ENCODE measurements at regions not wholly inside any gene's neighbourhood (a gene's known extent, or its start where the extent isn't known, plus 50 kb on each side); places are given as distances from the start of the nearest gene placed in this dataset.

DNA sequence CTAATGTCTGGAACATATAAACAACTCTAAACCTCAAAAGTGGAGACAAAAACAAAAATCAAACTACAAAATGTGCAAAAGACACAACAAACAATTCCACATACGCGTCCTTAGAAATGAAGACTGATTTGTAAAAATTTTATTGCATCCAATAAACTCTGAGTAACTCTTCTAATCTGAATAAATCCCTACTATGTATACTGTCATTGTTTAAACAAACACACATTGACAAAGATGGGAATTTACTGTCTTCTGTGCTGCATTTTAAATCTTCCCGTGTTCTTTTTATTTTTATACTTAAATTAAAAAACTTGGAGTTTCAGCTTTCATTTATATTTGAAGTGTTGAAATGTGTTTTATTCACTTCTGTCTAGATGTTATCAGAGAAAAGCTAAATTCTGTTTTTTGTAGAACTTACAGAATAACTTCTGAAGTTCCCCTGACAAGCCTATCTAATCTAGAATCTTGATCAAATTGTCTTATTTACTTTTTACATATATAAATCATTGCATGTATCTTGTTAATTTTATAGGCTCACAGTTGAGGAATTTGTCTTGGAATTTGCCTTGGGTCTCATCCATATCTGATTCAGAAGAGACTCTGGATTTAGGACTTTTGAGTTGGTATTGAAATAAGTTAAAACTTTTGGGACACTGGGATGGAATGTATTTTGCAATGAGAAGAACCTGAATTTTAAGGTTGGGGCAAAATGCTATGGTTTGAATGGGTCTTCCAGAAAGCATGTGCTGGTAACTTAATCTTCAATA, 2064.4 kb upstream of the C9orf72 start:
- Histone ChIP-seq H3K4me1 (ENCODE audit: control insufficient read depth, insufficient read depth, low read length) (no peaks in the 10 kb centered on the region), H3K4me3 (ENCODE audit: low read depth in 2 of 2, low read length in 2 of 2) (no peak overlapping the region), H3K27me3 (ENCODE audit: control insufficient read depth, insufficient read depth, low read length) (no peaks in the 10 kb centered on the region), H3K9me3 (ENCODE audit: control insufficient read depth, insufficient read depth, low read depth, low read length) (no peaks in the 10 kb centered on the region), H3K27ac (ENCODE audit: low read length) (no peak overlapping the region), H3K36me3 (ENCODE audit: control insufficient read depth, insufficient read depth, low read length) (no peaks in the 10 kb centered on the region)
- BruUV-seq (replicated peaks), result no TSS peak
- intact Hi-C loops (cut with micrococcal nuclease; ENCODE audit: unreplicated experiment), result no loop called here
- ATAC-seq (no peak), DNase-seq (ENCODE audit: low read depth, low spot score) (no peak)
- in situ Hi-C loops (cut with HindIII; ENCODE audit: low pct_unique_long_range_greater_than_20kb, low sequenced_read_pairs), result no loop called here
- POLR2A ChIA-PET, result interaction anchor here (0.6 kb wide), 1 partner anchor 233 kb away, joined by 3 read pairs; no protein-coding TSS in a partner anchor
- TF ChIP-seq SIN3A (IDR thresholded peaks at IDR 0.05; ENCODE audit: borderline replicate concordance, insufficient read depth, low read depth, low read length) (no peak), POLR2AphosphoS5 (IDR thresholded peaks at IDR 0.05; ENCODE audit: low read depth, low read length) (no peak), CTCF (IDR thresholded peaks at IDR 0.05) (no peak), TCF7L2 (IDR thresholded peaks at IDR 0.05; ENCODE audit: low read depth, low read length) (no peak)
- TF ChIP-seq, protein P1, sequence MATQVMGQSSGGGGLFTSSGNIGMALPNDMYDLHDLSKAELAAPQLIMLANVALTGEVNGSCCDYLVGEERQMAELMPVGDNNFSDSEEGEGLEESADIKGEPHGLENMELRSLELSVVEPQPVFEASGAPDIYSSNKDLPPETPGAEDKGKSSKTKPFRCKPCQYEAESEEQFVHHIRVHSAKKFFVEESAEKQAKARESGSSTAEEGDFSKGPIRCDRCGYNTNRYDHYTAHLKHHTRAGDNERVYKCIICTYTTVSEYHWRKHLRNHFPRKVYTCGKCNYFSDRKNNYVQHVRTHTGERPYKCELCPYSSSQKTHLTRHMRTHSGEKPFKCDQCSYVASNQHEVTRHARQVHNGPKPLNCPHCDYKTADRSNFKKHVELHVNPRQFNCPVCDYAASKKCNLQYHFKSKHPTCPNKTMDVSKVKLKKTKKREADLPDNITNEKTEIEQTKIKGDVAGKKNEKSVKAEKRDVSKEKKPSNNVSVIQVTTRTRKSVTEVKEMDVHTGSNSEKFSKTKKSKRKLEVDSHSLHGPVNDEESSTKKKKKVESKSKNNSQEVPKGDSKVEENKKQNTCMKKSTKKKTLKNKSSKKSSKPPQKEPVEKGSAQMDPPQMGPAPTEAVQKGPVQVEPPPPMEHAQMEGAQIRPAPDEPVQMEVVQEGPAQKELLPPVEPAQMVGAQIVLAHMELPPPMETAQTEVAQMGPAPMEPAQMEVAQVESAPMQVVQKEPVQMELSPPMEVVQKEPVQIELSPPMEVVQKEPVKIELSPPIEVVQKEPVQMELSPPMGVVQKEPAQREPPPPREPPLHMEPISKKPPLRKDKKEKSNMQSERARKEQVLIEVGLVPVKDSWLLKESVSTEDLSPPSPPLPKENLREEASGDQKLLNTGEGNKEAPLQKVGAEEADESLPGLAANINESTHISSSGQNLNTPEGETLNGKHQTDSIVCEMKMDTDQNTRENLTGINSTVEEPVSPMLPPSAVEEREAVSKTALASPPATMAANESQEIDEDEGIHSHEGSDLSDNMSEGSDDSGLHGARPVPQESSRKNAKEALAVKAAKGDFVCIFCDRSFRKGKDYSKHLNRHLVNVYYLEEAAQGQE (IDR thresholded peaks at IDR 0.05; ENCODE audit: insufficient read depth in 1 of 2, low read depth in 2 of 2, low read length in 1 of 2), result no peak
- CTCF ChIA-PET, result no interaction called here

- in situ Hi-C loops (cut with HindIII; ENCODE audit: low pct_unique_long_range_greater_than_20kb, low sequenced_read_pairs) (no loop called here), intact Hi-C loops (cut with micrococcal nuclease; ENCODE audit: unreplicated experiment) (no loop called here)
- Histone ChIP-seq H3K4me1 (ENCODE audit: control insufficient read depth, insufficient read depth, low read length) (no peaks in the 10 kb centered on the region), H3K9me3 (ENCODE audit: control insufficient read depth, insufficient read depth, low read depth, low read length) (no peaks in the 10 kb centered on the region), H3K4me3 (ENCODE audit: low read depth in 2 of 2, low read length in 2 of 2) (no peak overlapping the region), H3K27ac (ENCODE audit: low read length) (no peak overlapping the region), H3K36me3 (ENCODE audit: control insufficient read depth, insufficient read depth, low read length) (no peaks in the 10 kb centered on the region), H3K27me3 (ENCODE audit: control insufficient read depth, insufficient read depth, low read length) (no peaks in the 10 kb centered on the region)
- no peak for DNase-seq (ENCODE audit: low read depth, low spot score)
- BruUV-seq (replicated peaks), result no TSS peak
- no peak for ATAC-seq
- ChIA-PET POLR2A (no interaction called here), CTCF (no interaction called here)
- TF ChIP-seq POLR2AphosphoS5 (IDR thresholded peaks at IDR 0.05; ENCODE audit: low read depth, low read length) (no peak), TCF7L2 (IDR thresholded peaks at IDR 0.05; ENCODE audit: low read depth, low read length) (no peak), SIN3A (IDR thresholded peaks at IDR 0.05; ENCODE audit: borderline replicate concordance, insufficient read depth, low read depth, low read length) (no peak), CTCF (IDR thresholded peaks at IDR 0.05) (no peak)
- TF ChIP-seq, protein P1 (IDR thresholded peaks at IDR 0.05; ENCODE audit: insufficient read depth in 1 of 2, low read depth in 2 of 2, low read length in 1 of 2), result no peak
Measured at GRCh38 chr9:29640507-29640906, 2067.2 kb upstream of the C9orf72 start.
